ENCODE measurements at regions not wholly inside any gene's neighbourhood (a gene's known extent, or its start where the extent isn't known, plus 50 kb on each side); places are given as distances from the start of the nearest gene placed in this dataset.

- Histone ChIP-seq H3K36me3 (ENCODE audit: control insufficient read depth in 1 of 2, insufficient read depth in 2 of 2, low read length in 2 of 2) (no peaks in the 10 kb centered on the region), H2AFZ (ENCODE audit: low read depth, low read length, poor library complexity, severe bottlenecking) (no peak overlapping the region), H4K20me1 (ENCODE audit: insufficient read depth) (no peaks in the 10 kb centered on the region), H3K9ac (ENCODE audit: low read length) (no peak overlapping the region), H3K9me2 (ENCODE audit: insufficient read depth) (no peaks in the 10 kb centered on the region), H3K9me3 (ENCODE audit: control insufficient read depth in 1 of 2, insufficient read depth in 1 of 2, low read depth in 1 of 2, low read length in 2 of 2) (no peaks in the 10 kb centered on the region), H3K4me1 (ENCODE audit: control insufficient read depth in 1 of 2, insufficient read depth in 2 of 2, low read length in 2 of 2) (no peaks in the 10 kb centered on the region), H3K79me2 (ENCODE audit: insufficient read depth, low read length) (no peaks in the 10 kb centered on the region), H3K4me3 (replicated peaks in 1 of 2; ENCODE audit: low read depth in 1 of 2, low read length in 2 of 2) (no peak overlapping the region), H3K27ac (ENCODE audit: low read depth, low read length) (no peak overlapping the region), H3K4me2 (ENCODE audit: low read length) (no peak overlapping the region), H3K27me3 (ENCODE audit: insufficient read depth, low read length) (no peaks in the 10 kb centered on the region)
- intact Hi-C loops (cut with micrococcal nuclease), result no loop called here
- CTCF ChIA-PET, result no interaction called here
- POLR2A ChIA-PET, result no interaction called here
- no peak for TF ChIP-seq EZH2 (IDR thresholded peaks at IDR 0.05)
- TF ChIP-seq POLR2AphosphoS5 (IDR thresholded peaks at IDR 0.05; ENCODE audit: low read depth, low read length), result no peak
- TF ChIP-seq ELF1 (IDR thresholded peaks at IDR 0.05; ENCODE audit: borderline replicate concordance, low read depth), result no peak
- TF ChIP-seq ZNF274 (IDR thresholded peaks at IDR 0.05; ENCODE audit: low read depth, low read length), result no peak
- no peak for TF ChIP-seq SP1 (IDR thresholded peaks at IDR 0.05; ENCODE audit: low read depth)
- TF ChIP-seq EGR1 (IDR thresholded peaks at IDR 0.05; ENCODE audit: low read depth), result no peak
- no peak for TF ChIP-seq MAX (IDR thresholded peaks at IDR 0.05)
- no peak for TF ChIP-seq EZH2phosphoT487 (IDR thresholded peaks at IDR 0.05; ENCODE audit: borderline replicate concordance)
- TF ChIP-seq SIN3A (IDR thresholded peaks at IDR 0.05; ENCODE audit: low read depth), result no peak
- TF ChIP-seq, protein P1, sequence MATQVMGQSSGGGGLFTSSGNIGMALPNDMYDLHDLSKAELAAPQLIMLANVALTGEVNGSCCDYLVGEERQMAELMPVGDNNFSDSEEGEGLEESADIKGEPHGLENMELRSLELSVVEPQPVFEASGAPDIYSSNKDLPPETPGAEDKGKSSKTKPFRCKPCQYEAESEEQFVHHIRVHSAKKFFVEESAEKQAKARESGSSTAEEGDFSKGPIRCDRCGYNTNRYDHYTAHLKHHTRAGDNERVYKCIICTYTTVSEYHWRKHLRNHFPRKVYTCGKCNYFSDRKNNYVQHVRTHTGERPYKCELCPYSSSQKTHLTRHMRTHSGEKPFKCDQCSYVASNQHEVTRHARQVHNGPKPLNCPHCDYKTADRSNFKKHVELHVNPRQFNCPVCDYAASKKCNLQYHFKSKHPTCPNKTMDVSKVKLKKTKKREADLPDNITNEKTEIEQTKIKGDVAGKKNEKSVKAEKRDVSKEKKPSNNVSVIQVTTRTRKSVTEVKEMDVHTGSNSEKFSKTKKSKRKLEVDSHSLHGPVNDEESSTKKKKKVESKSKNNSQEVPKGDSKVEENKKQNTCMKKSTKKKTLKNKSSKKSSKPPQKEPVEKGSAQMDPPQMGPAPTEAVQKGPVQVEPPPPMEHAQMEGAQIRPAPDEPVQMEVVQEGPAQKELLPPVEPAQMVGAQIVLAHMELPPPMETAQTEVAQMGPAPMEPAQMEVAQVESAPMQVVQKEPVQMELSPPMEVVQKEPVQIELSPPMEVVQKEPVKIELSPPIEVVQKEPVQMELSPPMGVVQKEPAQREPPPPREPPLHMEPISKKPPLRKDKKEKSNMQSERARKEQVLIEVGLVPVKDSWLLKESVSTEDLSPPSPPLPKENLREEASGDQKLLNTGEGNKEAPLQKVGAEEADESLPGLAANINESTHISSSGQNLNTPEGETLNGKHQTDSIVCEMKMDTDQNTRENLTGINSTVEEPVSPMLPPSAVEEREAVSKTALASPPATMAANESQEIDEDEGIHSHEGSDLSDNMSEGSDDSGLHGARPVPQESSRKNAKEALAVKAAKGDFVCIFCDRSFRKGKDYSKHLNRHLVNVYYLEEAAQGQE (IDR thresholded peaks at IDR 0.05; ENCODE audit: low read depth), result no peak
- TF ChIP-seq ZFX (IDR thresholded peaks at IDR 0.05), result no peak
- no peak for TF ChIP-seq SRF (IDR thresholded peaks at IDR 0.05; ENCODE audit: low read depth)
- DNase-seq (ENCODE audit: low read depth, low spot score), result no peak
- ATAC-seq, result no peak
- BruUV-seq (replicated peaks), result no TSS peak
- RAD21 ChIA-PET (ENCODE audit: low non-redundant PET in 1 of 2, low total read pairs in 2 of 2, uncharacterized antibody in 2 of 2, unreplicated experiment in 2 of 2), result no interaction called here
These were observed 401.9 kb upstream of the IGFBP3 start for GRCh38 chr7:46322937-46323336.
